Caco-2 (cell line): ENCODE measurements at regions not wholly inside any gene's neighbourhood (a gene's known extent, or its start where the extent isn't known, plus 50 kb on each side); places are given as distances from the start of the nearest gene placed in this dataset.

Experiments
- BruUV-seq: library from RNA; stranded (reverse); fragments of 400-500 nt; replicated peaks from 2 replicates; lab custom pipeline; 2021; lab: Mats Ljungman, UMichigan
- CTCF ChIA-PET: fragments of 300-600 bp; sonication (Branson Sonifier 250); formaldehyde crosslinking; loops from one replicate; lab custom pipeline; 2022; ENCODE audit warnings: antibody characterized with exemption; lab: Charles Lee
- POLR2A ChIA-PET: fragments of 300-600 bp; sonication (Branson Sonifier 250); formaldehyde crosslinking; loops from one replicate; lab custom pipeline; 2022; ENCODE audit warnings: antibody characterized with exemption; lab: Charles Lee
- DNase-seq, 2 experiments: peaks; one replicate each; pipeline versions ENCODE4 v3.0.0 to v3.0.0-alpha.2; 2020 to 2022
- H3K27me3 ChIP-seq: replicated peaks from 2 replicates; pipeline ENCODE4 v1.6.0; 2011; ENCODE audit warnings: low read length; ENCODE audit not compliant: control insufficient read depth, insufficient read depth
- H3K36me3 ChIP-seq: 2 replicates; pipeline ENCODE4 v1.5.1; 2011; ENCODE audit warnings: low read length; ENCODE audit not compliant: control insufficient read depth, insufficient read depth
- H3K4me1 ChIP-seq: fragments of 250-450 bp; sonication (Bioruptor Pico); 2 replicates; pipeline ENCODE4 v1.5.1; 2020; ENCODE audit warnings: mild to moderate bottlenecking
- H3K4me3 ChIP-seq: 2 replicates; pipeline ENCODE4 v1.5.1; 2011; ENCODE audit warnings: low read depth, mild to moderate bottlenecking, control low read depth, low read length
- H3K9me3 ChIP-seq: fragments of 250-450 bp; sonication (Bioruptor Pico); 2 replicates; pipeline ENCODE4 v1.5.1; 2020; ENCODE audit warnings: mild to moderate bottlenecking, moderate library complexity
- H3K27ac Mint-ChIP-seq: one replicate; pipeline ENCODE4 v1.8.0; 2022; ENCODE audit warnings: mixed read lengths; ENCODE audit not compliant: unreplicated experiment
- H3K27me3 Mint-ChIP-seq: one replicate; pipeline ENCODE4 v1.8.0; 2022; ENCODE audit warnings: mixed read lengths; ENCODE audit not compliant: insufficient read depth, unreplicated experiment
- H3K36me3 Mint-ChIP-seq: one replicate; pipeline ENCODE4 v1.8.0; 2022; ENCODE audit warnings: mild to moderate bottlenecking, mixed read lengths; ENCODE audit not compliant: insufficient read depth, unreplicated experiment
- H3K4me1 Mint-ChIP-seq: one replicate; pipeline ENCODE4 v1.8.0; 2022; ENCODE audit warnings: low read depth, mixed read lengths; ENCODE audit not compliant: unreplicated experiment
- H3K4me3 Mint-ChIP-seq: one replicate; pipeline ENCODE4 v1.8.0; 2022; ENCODE audit warnings: mild to moderate bottlenecking, moderate library complexity, mixed read lengths; ENCODE audit not compliant: unreplicated experiment
- H3K9me3 Mint-ChIP-seq: one replicate; pipeline ENCODE4 v1.8.0; 2022; ENCODE audit warnings: mixed read lengths; ENCODE audit not compliant: unreplicated experiment
- CTCF ChIP-seq, 2 experiments: fragments of 200-600 bp in 1 of 2; IDR thresholded peaks; 1 replicate in 1 of 2; 2 replicates in 1 of 2; pipeline versions ENCODE4 v1.5.1 to v1.8.0; 2011 to 2022; ENCODE audit warnings: antibody characterized with exemption in 1 of 2, control low read depth in 1 of 2, inconsistent platforms in 1 of 2, low read depth in 1 of 2, low read length in 1 of 2, mild to moderate bottlenecking in 1 of 2, moderate library complexity in 1 of 2; ENCODE audit not compliant: insufficient read depth in 1 of 2, severe bottlenecking in 1 of 2, unreplicated experiment in 1 of 2
- intact Hi-C: fragments of 100-400 bp; cut with micrococcal nuclease; formaldehyde crosslinking; loops from one replicate; pipeline ENCODE4 v1.10.0; 2022; ENCODE audit not compliant: unreplicated experiment

DNA sequence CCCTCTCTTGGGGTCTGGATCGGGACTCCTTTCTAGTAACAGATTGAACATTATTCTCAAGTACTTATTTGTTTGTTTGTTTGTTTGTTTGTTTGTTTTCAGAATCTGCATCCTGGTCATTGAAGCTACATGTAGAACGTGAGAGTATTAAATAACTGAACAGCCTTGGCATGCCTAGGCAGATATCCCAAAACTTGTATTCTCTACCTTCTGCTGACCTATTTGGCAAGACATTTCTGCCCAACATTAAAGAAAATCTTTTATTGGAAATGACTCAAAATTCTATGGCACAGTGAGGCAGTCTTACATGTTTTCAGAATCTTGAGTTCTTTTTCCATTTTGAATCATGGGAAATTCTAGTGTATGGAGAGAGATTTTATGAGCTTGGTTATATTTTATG lies 165.1 kb upstream of the CNOT2 start:
- Mint-ChIP-seq H3K27me3 (no peaks in the 10 kb centered on the region), H3K27ac (no peak overlapping the region), H3K4me1 (no peaks in the 10 kb centered on the region), H3K9me3 (peaks cover 9% of the 10 kb centered on the region), H3K36me3 (no peaks in the 10 kb centered on the region), H3K4me3 (no peak overlapping the region)
- Histone ChIP-seq H3K36me3 (no peaks in the 10 kb centered on the region), H3K27me3 (no peaks in the 10 kb centered on the region), H3K4me3 (no peak overlapping the region), H3K9me3 (no peaks in the 10 kb centered on the region), H3K4me1 (peaks cover 13% of the 10 kb centered on the region)
- ChIA-PET POLR2A (no interaction called here), CTCF (no interaction called here)
- no peak for DNase-seq
- no peak for TF ChIP-seq CTCF (IDR thresholded peaks at IDR 0.05; ENCODE audit: insufficient read depth in 1 of 2, low read depth in 1 of 2, low read length in 1 of 2, severe bottlenecking in 1 of 2, unreplicated experiment in 1 of 2)
- intact Hi-C loops: no loop called here
- BruUV-seq: no TSS peak

GRCh38 chr12:70080566-70080965 lies 162.7 kb upstream of the CNOT2 start:
- peaks cover 13% of the 10 kb centered on the region for H3K4me1 ChIP-seq
- H3K27ac Mint-ChIP-seq: no peak overlapping the region
- H3K27me3 ChIP-seq: no peaks in the 10 kb centered on the region
- no peaks in the 10 kb centered on the region for H3K36me3 ChIP-seq
- H3K4me3 Mint-ChIP-seq: no peak overlapping the region
- H3K27me3 Mint-ChIP-seq: no peaks in the 10 kb centered on the region
- no peaks in the 10 kb centered on the region for H3K9me3 ChIP-seq
- no TSS peak for BruUV-seq
- peaks cover 9% of the 10 kb centered on the region for H3K9me3 Mint-ChIP-seq
- POLR2A ChIA-PET: no interaction called here
- TF ChIP-seq CTCF (IDR thresholded peaks at IDR 0.05; ENCODE audit: insufficient read depth in 1 of 2, low read depth in 1 of 2, low read length in 1 of 2, severe bottlenecking in 1 of 2, unreplicated experiment in 1 of 2): no peak
- intact Hi-C loops: no loop called here
- H3K36me3 Mint-ChIP-seq: no peaks in the 10 kb centered on the region
- CTCF ChIA-PET: no interaction called here
- H3K4me1 Mint-ChIP-seq: no peaks in the 10 kb centered on the region
- no peak overlapping the region for H3K4me3 ChIP-seq
- DNase-seq: no peak

GRCh38 chr12:70082997-70083676 lies 160.1 kb upstream of the CNOT2 start:
- BruUV-seq: no TSS peak
- CTCF ChIA-PET: no interaction called here

More at GRCh38 chr12:70082997-70083676, 160.1 kb upstream of the CNOT2 start:
- peaks cover 3% of the 10 kb centered on the region; the same call in 1 of the 2 replicates for H3K4me1 ChIP-seq
- Mint-ChIP-seq H3K27ac (no peak overlapping the region), H3K36me3 (no peaks in the 10 kb centered on the region), H3K4me3 (no peak overlapping the region), H3K4me1 (no peaks in the 10 kb centered on the region), H3K27me3 (no peaks in the 10 kb centered on the region), H3K9me3 (peaks cover 9% of the 10 kb centered on the region)
- no peaks in the 10 kb centered on the region for H3K9me3 ChIP-seq
- H3K4me3 ChIP-seq: no peak overlapping the region
- POLR2A ChIA-PET: no interaction called here
- no peak for DNase-seq
- no peak for TF ChIP-seq CTCF (IDR thresholded peaks at IDR 0.05; ENCODE audit: insufficient read depth in 1 of 2, low read depth in 1 of 2, low read length in 1 of 2, severe bottlenecking in 1 of 2, unreplicated experiment in 1 of 2)
- intact Hi-C loops: no loop called here
- no peaks in the 10 kb centered on the region for H3K27me3 ChIP-seq
- H3K36me3 ChIP-seq: no peaks in the 10 kb centered on the region
